DMS53 treated with DMSO at 0.1 percent for 48 hours (cell line): ENCODE measurements at regions not wholly inside any gene's neighbourhood (a gene's known extent, or its start where the extent isn't known, plus 50 kb on each side); places are given as distances from the start of the nearest gene placed in this dataset.

Experiments used
- DNase-seq: peaks from one replicate; lab custom pipeline; 2025; ENCODE audit not compliant: unreplicated experiment; lab: John Stamatoyannopoulos, UW

DNA sequence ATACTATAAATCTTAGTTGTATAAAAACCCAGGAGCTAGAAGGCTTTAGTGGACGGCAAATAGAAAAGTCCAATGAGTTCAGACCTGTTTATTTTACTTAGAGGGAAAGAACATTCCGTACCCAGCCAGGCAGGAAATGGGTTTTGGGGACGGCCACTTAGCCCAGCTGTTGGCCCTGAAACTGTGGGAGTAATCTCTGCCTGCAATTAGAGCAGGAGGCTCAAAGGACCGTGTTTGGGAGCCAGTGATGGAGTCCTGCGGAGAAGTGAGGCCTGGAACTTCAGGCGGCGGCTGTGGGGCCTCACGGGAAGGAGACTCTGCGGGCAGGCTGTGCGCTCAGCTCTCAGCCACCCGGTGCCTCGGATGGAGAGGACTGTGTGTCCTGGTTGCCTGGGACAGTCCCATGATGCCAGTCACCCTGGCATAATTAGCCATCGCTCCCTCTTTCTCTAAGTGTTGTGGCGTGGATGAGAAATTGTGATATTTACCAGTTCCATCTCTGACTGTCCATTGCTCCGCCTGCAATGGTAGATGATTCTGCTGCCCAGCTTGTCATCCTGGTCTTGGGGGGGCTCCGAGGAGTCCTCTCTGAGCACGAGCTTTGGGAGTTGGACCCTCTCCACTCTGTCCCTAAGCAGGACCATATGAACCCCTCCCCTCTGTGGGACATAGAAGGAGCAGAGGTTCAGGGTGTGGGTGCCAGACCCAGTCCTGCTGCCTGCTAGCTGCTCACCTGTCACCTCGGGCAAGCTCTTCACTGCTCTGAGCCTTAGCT, 530.3 kb downstream of the TBC1D22A start:
- no peak for DNase-seq

GRCh38 chr22:47291565-47292495, 529.4 kb downstream of the TBC1D22A start:
- no peak for DNase-seq

DNA sequence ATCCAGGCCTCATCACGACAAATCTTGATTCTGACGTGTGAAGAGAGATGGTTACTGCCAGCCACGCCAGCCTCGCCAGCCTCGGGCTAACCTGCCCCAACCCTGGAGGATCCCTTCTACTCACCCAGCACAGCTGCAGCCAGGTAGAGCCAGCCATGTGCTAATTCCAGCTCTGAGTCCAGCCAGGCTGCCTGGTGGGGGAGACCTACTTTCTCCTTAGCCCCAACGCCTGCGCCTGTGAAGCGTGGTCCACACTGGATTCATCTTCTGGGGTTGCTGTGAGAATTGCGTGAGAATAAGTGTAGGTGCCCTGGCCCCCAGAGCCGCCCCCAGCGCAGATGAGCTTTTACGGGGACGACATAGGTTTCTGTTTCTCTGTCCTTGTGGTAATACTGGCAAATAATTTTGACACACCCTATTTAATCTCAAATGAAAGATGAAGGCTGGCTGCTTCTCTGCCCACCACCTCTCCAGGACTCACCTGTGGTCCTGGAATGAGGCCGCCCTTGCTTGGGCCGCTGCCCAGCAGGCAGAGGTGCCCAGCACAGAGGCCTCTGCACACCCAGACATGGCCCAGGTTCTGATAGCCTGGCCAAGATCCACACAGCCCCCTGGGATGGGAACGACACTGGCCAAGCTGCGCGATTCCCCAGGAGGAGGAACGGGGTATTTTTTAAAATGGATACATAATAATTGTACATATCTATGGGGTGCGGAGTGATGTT, 528.4 kb downstream of the TBC1D22A start:
- DNase-seq: peak; percentile 5

GRCh38 chr22:47289336-47289985, 527.0 kb downstream of the TBC1D22A start:
- DNase-seq: no peak

DNA sequence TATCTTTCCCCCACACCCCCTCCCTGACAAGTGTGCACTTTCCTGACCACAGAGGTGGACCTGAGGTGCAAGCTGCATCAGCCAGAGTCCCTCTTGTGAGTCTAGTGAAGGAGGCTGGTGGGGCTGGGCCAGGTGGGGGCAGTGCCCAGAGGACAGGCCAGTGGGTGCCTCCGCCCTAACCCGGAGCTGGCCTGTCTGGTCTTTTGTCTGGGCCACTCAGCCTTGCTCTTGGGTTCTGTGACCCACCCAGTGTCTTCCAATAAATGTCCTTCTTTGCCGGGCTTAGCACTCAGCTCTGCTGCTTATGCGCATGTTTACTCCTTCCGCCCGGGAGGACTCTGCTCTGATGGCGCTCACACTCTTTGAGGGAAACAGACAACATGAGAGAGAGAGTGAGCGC, 526.2 kb downstream of the TBC1D22A start:
- no peak for DNase-seq

DNA sequence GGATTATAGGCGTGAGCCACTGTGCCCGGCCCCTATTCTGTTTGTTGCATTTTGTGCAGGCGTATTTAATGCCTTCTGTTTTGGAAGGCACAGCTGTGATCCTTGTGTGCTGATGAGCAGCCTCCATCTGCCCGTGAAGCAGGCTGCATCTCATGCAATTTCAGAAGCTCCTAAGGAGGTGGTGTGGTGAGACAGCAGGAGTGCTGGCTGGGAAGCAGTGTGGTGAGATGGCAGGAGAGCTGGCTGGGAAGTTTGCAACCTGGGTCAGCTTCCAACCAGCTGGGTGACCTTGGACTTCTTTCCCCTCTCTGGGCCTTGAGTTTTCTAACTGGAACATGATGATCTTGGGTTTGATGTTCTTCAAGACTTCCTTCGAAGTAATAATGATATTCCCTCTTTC, 525.1 kb downstream of the TBC1D22A start:
- no peak for DNase-seq

DNA sequence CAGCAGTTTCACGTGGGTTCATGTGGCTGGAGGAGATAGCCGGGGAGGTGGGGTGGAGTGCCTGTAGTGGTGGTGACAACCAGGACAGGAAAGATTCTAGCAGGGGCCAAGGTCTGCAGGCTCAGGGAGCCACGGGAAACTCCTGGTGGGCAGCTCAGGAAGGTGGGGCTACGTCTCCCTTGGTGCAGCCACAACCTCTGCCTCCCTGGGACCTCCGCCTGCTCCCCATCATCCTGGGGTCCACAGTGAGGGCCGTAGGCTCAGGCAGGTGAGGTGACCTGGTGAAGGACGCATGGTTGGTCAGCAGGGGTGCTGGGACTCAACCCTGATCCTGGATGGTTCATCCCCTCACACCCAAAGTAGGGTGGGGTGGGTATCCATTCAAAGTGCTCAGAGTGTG, 524.1 kb downstream of the TBC1D22A start:
- no peak for DNase-seq

GRCh38 chr22:47285981-47286380, 523.5 kb downstream of the TBC1D22A start:
- no peak for DNase-seq

DNA sequence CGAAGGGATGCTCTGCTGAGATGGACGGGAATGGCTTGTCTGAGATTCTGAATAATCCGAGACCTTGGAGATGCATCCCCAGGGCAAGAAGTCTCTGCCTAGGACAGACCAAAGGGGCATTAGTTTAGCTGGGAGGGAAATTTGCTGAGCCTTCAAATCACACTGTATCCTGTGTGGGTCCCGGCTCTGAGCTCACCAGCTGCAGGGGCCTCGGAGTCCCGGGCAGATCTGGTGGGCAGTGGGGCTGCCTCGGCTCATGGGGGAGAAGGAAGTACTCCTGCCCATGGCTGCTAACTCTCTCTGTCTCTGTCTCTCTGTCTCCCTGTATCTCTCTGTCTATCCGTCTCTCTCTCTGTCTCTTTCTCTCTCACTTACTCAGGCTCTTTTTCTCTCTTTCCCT, 522.4 kb downstream of the TBC1D22A start:
- no peak for DNase-seq

DNA sequence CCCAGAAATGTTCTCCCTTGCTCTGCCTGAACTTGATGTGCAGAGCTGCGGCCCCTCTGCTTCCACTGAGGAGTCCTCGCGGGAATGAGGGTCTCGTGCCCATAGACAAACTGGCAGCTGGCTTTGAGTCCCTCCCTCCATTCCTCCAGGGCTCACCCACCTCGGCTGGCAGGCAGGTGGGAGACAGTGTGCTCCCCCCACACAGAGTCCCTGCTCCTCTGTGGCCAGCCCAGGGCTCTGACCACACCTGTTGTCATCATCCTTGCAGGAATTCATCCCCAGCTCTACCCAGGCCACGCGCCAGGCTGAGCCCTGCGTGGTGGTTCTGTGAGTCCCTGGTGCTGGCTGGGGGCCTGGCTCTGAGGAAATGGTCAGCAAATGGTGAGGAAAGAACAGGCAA, 521.9 kb downstream of the TBC1D22A start:
- DNase-seq: no peak

DNA sequence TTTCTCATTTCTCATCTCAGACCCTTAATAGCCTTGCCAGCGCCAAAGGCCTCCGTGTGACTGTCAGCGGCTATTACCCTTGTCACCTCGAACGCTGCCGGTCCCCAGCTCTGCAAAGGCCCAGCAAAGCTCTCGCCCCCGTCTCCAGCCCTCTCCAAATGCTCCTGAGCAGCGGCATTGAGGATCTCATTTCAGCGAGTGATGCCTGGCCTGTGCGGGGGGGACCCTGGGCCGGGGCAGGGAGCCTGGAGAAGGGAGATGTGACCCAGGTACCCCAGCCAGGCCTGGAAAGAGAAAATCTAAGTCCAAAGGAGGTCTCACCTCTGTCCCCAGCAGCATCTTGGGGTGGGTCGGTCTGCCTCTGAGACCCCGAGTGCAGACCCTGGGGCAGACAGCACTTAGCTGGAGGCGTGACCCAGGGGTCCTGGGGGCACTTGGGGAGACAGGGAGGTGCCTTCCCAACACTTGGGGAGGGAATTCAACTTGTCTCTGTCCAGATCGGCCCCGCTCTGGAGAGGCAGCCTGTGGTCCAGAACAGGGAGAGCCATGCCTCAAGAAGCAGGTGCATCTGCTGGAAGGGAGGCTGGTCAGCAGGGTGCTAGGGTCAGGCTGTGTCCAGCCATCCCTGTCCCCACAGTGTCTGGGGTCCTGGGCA, 521.3 kb downstream of the TBC1D22A start:
- no peak for DNase-seq

DNA sequence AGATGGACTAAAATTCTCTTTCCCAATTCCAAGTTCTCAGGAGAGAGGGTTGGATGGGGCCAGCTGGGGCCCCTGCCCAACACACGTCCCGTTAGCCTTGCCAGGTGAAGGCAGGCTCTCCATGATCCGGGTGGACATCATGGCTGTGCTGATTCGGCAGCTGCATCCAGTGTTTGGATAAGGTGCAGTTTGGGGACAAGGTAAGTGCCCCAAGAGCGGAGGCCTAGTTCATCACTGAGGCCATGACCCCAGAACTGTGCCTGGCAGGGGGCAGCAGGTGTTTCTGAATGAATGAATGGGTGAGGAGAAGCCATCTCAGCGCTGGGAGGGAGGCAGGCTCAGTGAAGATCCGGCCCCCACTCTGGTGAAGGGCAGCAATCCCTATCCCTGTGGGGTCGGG, 520.4 kb downstream of the TBC1D22A start:
- DNase-seq: no peak

DNA sequence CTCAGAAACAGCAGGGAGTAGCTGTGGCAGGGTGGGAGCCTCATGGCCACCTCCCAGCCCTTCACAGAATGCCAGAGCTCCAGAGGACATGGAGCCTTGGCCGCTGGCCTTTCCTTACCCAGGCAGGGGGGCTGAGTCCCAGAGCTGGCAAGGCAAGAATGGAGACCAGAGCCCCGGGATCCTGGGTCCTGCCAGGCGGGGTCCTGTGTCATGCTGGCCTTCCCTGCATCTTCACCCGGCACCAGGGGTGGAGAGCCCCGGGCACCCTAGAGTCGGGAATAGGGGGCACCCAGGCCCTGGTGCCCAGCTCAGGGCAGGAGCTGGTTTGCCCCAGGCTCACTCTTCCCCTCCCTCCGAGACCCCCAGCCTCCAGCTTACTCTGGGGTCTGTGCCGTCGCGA, 519.9 kb downstream of the TBC1D22A start:
- no peak for DNase-seq

DNA sequence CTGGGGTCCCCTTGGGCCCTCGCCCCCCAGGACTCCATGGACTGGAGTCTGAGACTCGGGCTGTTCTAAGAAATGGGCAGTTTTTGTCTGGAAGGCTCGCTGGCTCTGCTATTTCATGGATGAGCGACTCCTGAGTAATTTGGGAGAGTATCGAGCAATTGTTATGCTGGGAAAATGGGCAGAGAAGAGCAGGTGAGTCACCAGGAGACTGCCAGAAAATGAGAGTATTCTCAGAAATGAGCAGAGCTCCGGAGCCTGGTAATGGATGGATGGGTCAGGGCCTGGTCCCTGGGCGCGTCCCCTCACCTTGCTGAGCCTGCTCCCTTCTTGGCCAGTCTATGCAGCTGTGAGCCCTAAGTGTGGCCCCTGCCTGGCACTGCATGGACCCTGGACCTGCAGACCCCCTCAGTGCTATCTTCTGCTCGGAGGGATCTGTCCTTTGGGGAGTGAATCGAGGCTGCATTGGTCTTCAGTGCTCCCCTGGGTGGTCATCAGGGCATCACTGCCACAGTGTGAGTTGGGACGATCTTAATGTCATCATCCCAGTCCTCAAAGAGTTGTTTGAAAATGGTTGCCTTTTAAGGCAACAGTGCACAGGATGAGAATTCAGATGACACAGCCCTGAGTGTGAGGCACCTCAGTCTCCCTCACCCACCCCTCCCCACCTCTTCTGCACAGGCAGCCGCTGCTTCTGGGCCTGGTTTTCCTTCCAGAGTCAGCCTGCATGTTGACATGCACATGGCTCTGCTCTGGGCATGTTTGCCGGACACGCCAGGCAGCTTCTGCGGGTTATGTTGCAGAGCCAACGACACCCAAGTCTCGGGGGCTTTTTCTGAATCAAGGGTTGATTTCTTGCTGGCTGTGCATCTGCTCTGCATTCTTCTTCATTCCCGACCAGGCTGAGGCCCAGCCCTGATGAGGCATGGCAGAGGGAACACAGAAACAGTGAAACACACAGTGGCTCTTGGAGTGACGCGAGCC, 519.0 kb downstream of the TBC1D22A start:
- DNase-seq: no peak

DNA sequence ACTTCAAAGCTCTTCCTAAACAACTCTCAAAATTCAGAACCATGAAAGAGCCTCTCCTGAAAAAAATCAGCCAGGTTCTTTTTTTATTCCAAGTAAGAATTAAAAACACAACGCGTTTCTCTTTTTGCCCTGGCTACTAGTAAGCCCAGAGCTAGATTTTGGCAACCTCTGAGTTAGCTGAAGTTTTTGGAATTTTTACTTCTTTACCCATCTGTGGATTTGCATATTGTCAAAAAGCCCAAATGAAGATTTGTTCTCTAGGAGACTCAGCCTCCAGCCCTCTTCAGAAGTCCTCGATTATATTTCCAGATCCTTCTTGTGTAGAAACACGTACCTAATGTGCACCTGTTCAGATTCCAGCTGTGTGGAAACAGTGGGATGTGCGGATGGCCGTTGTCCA, 517.9 kb downstream of the TBC1D22A start:
- DNase-seq: no peak

DNA sequence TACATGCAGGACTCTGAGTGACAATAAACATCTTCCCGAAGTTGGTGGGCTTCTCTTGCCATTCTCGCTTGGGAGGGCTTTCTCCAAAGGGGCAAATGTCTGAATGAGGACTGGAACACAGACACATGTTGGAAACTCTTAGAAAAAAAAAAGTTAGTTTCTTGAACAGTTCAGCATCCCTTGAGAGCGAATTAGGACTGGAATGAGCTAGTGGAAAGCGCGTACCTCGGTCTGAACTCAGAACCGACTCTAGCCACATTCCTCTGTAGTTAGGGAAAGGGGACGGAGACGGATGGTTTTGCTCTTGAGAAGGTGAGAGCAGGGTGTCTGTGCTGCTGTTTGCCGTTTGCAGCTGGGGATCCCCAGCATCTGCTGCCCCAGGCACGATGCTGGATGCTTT, 517.3 kb downstream of the TBC1D22A start:
- no peak for DNase-seq

GRCh38 chr22:47279337-47279736, 516.9 kb downstream of the TBC1D22A start:
- DNase-seq: no peak

GRCh38 chr22:47278655-47279054, 516.2 kb downstream of the TBC1D22A start:
- no peak for DNase-seq

DNA sequence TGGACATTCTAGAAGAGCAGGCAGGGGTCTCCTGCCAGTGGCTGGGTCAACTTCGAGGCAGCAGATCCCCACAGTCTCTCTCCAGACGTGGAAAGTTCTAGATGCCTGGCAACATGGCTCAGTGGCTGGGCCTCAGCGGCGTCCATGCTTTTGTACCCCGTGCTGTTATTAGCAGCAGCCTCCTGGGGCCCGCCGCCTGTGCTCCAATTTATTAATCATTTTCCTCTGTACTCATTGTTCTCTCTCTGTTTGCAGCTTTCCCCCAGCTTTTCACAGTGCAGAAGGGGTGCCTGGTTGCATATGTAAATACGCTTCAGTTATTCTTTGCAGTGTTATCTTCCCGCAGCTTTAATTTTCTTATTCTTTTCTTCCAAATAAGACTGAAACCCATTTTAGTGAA, 515.1 kb downstream of the TBC1D22A start:
- no peak for DNase-seq
